SU-DHL-6 (cell line): ENCODE measurements at regions not wholly inside any gene's neighbourhood (a gene's known extent, or its start where the extent isn't known, plus 50 kb on each side); places are given as distances from the start of the nearest gene placed in this dataset.

Source experiments
- H2AFZ ChIP-seq: fragments of 200-600 bp; sonication (generic); 2 replicates; pipeline ENCODE4 v1.6.1; 2014; ENCODE audit warnings: low read depth, mild to moderate bottlenecking, moderate library complexity, mixed read lengths, antibody characterized with exemption, low read length; ENCODE audit not compliant: severe bottlenecking
- H3F3A ChIP-seq: fragments of 200-600 bp; shearing (Covaris generic); 2 replicates; pipeline ENCODE4 v1.6.0; 2016; ENCODE audit warnings: antibody characterized with exemption, mild to moderate bottlenecking; ENCODE audit not compliant: insufficient read depth
- H3K27ac ChIP-seq: fragments of 200-600 bp; sonication (generic); 2 replicates; pipeline ENCODE4 v1.5.1; 2016; ENCODE audit warnings: low read depth, mild to moderate bottlenecking, low read length, moderate library complexity, mixed read lengths
- H3K27me3 ChIP-seq: fragments of 200-600 bp; sonication (generic), shearing (Covaris generic); 2 replicates; pipeline ENCODE4 v1.6.0; 2014; ENCODE audit warnings: mild to moderate bottlenecking, low read length
- H3K36me3 ChIP-seq: fragments of 200-600 bp; sonication (generic); 2 replicates; pipeline ENCODE4 v1.6.1; 2014; ENCODE audit warnings: mild to moderate bottlenecking, low read length, mixed read lengths
- H3K4me2 ChIP-seq: fragments of 300-600, 200-600 bp; shearing (Covaris generic), sonication (generic); 2 replicates; pipeline ENCODE4 v1.6.0; 2014; ENCODE audit warnings: low read length, low read depth, mild to moderate bottlenecking; ENCODE audit not compliant: poor library complexity, severe bottlenecking
- H3K4me3 ChIP-seq: fragments of 200-600 bp; sonication (generic); 2 replicates; pipeline ENCODE4 v1.5.1; 2014; ENCODE audit warnings: antibody characterized with exemption, low read length, mild to moderate bottlenecking, mixed read lengths; ENCODE audit not compliant: insufficient read depth, poor library complexity, severe bottlenecking
- H3K79me2 ChIP-seq: fragments of 200-600 bp; sonication (generic); 2 replicates; pipeline ENCODE4 v1.6.1; 2014; ENCODE audit warnings: mild to moderate bottlenecking, low read length, moderate library complexity; ENCODE audit not compliant: insufficient read depth
- H3K9ac ChIP-seq: fragments of 200-600 bp; sonication (generic); 2 replicates; pipeline ENCODE4 v1.7.0; 2014; ENCODE audit warnings: mild to moderate bottlenecking, low read length
- H3K9me2 ChIP-seq: fragments of 200-600 bp; sonication (generic); replicated peaks from 2 replicates; pipeline ENCODE4 v1.6.1; 2014; ENCODE audit warnings: low read length; ENCODE audit not compliant: insufficient read depth
- H3K9me3 ChIP-seq: fragments of 200-600 bp; sonication (generic); 2 replicates; pipeline ENCODE4 v1.6.1; 2014; ENCODE audit warnings: low read length, mixed read lengths; ENCODE audit not compliant: insufficient read depth
- H4K20me1 ChIP-seq: fragments of 200-600 bp; sonication (generic); 2 replicates; pipeline ENCODE4 v1.6.1; 2014; ENCODE audit warnings: low read depth, mild to moderate bottlenecking, antibody characterized with exemption, low read length, moderate library complexity, mixed read lengths
- CTCF ChIP-seq: fragments of 200-600 bp; sonication (generic); IDR thresholded peaks from one replicate; pipeline ENCODE4 v1.5.1; 2017; ENCODE audit warnings: antibody characterized with exemption, mild to moderate bottlenecking, low read length, moderate library complexity; ENCODE audit not compliant: insufficient read depth, poor library complexity, severe bottlenecking
- EZH2phosphoT487 ChIP-seq: fragments of 200-600 bp; sonication (generic), shearing (Covaris generic); conservative IDR thresholded peaks from 2 replicates; pipeline ENCODE4 v1.6.1; 2018; ENCODE audit warnings: mild to moderate bottlenecking, antibody characterized with exemption, low read length, moderate library complexity, mixed read lengths

DNA sequence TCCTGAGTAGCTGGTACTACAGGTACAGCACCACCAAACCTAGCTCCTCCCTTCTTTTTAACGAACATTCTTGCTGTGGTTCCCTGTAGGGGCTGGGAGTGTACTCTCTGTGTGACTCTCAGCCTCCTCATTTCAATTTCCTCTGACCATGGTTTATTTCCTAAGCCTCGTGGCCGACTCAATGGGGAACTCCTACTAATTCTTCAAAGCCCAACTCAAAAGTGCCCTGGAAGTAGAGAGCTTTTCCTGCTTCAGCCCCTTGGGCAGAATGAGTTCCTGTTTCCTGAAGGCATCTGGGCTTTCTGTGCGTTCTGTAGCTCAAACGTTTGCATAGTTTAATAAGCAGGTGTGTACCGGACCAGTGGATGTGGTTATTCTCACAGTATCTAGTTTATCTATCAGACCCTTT is 70.9 kb upstream of the ACOT11 start:
- no peaks in the 10 kb centered on the region for H3K36me3 ChIP-seq
- no peaks in the 10 kb centered on the region for H3K79me2 ChIP-seq
- no peak overlapping the region for H3K27ac ChIP-seq
- H3K4me3 ChIP-seq: no peak overlapping the region
- no peaks in the 10 kb centered on the region for H3K9me3 ChIP-seq
- no peak overlapping the region for H2AFZ ChIP-seq
- H3K4me2 ChIP-seq: no peak overlapping the region
- H3K9ac ChIP-seq: no peak overlapping the region
- no peaks in the 10 kb centered on the region for H4K20me1 ChIP-seq
- no peaks in the 10 kb centered on the region for H3K9me2 ChIP-seq
- no peak for TF ChIP-seq EZH2phosphoT487
- no peak for TF ChIP-seq CTCF
- no peaks in the 10 kb centered on the region for H3K27me3 ChIP-seq
- H3F3A ChIP-seq: no peaks in the 10 kb centered on the region

GRCh38 chr1:54476530-54477109 is 70.4 kb upstream of the SSBP3 start:
- Histone ChIP-seq H4K20me1 (no peaks in the 10 kb centered on the region), H3K9me3 (no peaks in the 10 kb centered on the region), H3K27ac (no peak overlapping the region), H2AFZ (no peak overlapping the region), H3K4me2 (no peak overlapping the region), H3K36me3 (no peaks in the 10 kb centered on the region), H3K9ac (no peak overlapping the region), H3K4me3 (no peak overlapping the region), H3F3A (no peaks in the 10 kb centered on the region), H3K79me2 (no peaks in the 10 kb centered on the region), H3K27me3 (no peaks in the 10 kb centered on the region), H3K9me2 (no peaks in the 10 kb centered on the region)
- no peak for TF ChIP-seq EZH2phosphoT487
- TF ChIP-seq CTCF: no peak

DNA sequence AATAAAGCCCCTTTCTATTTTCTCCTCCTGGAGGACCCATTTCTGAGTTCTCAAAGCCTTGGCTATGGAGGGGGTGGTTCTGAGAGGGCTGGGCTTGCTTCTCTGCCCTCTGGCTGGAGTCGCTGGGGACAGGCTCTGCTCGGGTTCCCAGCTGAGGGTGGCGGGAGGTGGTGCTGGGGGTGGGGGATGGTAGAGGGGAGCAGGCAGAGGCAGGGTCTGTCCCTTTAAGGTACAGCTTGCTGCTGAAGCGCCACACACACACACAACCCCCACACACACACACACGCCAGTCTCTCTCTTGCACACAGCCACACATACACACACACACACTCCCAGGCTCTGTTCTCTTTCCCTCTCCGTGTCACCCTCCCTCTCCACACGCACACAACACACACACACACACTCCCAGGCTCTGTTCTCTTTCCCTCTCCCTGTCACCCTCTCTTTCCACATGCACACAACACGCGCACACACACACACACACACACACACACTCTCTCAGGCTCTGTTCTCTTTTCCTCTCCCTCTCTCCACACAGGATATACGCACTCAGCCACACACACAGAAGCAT is 69.8 kb upstream of the SSBP3 start:
- Histone ChIP-seq H3K9me2 (no peaks in the 10 kb centered on the region), H4K20me1 (no peaks in the 10 kb centered on the region), H3K27ac (no peak overlapping the region), H2AFZ (no peak overlapping the region), H3K79me2 (no peaks in the 10 kb centered on the region), H3F3A (no peaks in the 10 kb centered on the region), H3K27me3 (no peaks in the 10 kb centered on the region), H3K36me3 (no peaks in the 10 kb centered on the region), H3K4me2 (no peak overlapping the region), H3K9ac (no peak overlapping the region), H3K9me3 (no peaks in the 10 kb centered on the region), H3K4me3 (no peak overlapping the region)
- TF ChIP-seq EZH2phosphoT487 (no peak), CTCF (no peak)
